ENCODE measurements at regions not wholly inside any gene's neighbourhood (a gene's known extent, or its start where the extent isn't known, plus 50 kb on each side); places are given as distances from the start of the nearest gene placed in this dataset.
"Not testable (repeated sequence)": the region's sequence is repeated elsewhere in the genome, so short reads cannot be mapped to it uniquely, and the experiment has no call there.

GRCh38 chr11:81539806-81540205, 1193.9 kb downstream of the FAM181B start:
- not testable (repeated sequence) for TF ChIP-seq CTCF, EP300 (IDR thresholded peaks at IDR 0.05)
